Cerebellar cortex (tissue), 1 donor: ENCODE measurements at regions not wholly inside any gene's neighbourhood (a gene's known extent, or its start where the extent isn't known, plus 50 kb on each side); places are given as distances from the start of the nearest gene placed in this dataset.
"Not testable (repeated sequence)": the region's sequence is repeated elsewhere in the genome, so short reads cannot be mapped to it uniquely, and the experiment has no call there.

Experiments
- DNase-seq: peaks from one replicate; pipeline ENCODE4 v3.0.0-alpha.2; 2015; ENCODE audit warnings: low spot score

DNA sequence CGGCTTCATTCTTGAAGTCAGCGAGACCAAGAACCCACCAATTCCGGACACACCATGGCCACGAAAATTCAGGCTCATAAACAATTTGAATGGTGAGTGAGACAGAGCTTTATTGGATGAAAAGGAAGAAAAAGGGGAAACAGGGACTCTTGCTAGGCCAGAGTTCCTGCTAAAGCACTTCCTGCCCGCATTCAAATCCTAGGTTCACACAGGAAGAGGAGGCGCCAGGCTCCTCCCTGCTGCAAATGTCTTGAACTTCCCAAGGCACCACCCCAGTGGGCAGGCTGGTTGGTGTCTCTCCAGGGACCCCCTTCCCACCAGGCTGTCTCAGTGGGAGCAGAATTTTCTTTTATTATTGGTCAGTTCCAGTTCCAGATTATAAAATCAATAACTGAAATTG, 121.2 kb downstream of the FSCB start:
- DNase-seq: no peak

DNA sequence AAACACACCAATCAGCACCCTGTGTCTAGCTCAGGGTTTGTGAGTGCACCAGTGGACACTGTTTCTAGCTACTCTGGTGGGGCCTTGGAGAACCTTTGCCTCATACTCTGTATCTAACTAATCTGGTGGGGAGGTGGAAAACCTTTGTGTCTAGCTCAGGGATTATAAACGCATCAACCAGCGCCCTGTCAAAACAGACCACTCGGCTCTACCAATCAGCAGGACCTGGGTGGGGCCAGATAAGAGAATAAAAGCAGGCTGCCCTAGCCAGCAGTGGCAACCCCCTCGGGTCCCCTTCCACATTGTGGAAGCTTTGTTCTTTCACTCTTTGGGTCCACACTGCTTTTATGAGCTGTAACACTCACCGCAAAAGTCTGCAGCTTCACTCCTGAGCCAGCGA, 121.8 kb downstream of the FSCB start:
- not testable (repeated sequence) for DNase-seq

DNA sequence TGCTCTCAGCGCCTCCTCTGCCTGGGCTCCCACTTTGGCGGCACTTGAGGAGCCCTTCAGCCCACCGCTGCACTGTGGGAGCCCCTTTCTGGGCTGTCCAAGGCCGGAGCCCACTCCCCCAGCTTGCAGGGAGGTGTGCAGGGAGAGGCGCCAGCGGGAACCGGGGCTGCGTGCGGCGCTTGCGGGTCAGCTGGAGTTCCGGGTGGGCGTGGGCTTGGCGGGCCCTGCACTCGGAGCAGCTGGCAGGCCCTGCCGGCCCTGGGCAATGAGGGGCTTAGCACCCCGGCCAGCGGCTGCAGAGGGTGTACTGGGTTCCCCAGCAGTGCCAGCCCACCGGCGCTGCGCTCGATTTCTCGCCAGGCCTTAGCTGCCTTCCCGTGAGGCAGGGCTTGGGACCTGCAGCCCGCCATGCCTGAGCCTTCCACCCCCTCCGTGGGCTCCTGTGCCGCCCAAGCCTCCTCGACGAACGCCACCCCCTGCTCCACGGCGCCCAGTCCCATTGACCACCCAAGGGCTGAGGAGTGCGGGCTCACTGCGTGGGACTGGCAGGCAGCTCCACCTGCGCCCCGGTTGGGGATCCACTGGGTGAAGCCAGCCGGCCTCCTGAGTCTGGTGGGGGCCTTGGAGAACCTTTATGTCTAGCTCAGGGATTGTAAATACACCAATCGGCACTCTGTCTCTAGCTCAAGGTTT, 122.3 kb downstream of the FSCB start:
- DNase-seq: not testable (repeated sequence)

DNA sequence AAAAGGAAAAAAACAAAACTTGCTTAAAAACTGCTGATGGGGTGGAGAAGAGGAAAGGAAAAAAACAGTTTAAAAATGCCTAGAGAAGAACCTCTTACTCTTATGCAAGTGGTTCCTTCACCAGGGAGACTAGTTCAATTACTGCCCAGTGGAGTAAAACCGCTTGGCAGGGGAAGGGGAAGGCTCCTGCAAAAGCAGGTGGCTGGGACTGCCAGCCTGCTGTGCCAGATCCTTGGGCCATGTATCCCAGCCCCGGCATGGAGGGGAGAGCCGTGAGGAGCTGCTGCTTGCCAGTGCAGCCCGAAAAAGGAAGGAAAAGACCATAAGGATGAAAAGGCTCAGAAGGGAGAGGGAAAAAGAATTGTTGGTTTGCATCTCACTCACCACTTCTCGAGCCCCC, 123.0 kb downstream of the FSCB start:
- peak; percentile 40 for DNase-seq

DNA sequence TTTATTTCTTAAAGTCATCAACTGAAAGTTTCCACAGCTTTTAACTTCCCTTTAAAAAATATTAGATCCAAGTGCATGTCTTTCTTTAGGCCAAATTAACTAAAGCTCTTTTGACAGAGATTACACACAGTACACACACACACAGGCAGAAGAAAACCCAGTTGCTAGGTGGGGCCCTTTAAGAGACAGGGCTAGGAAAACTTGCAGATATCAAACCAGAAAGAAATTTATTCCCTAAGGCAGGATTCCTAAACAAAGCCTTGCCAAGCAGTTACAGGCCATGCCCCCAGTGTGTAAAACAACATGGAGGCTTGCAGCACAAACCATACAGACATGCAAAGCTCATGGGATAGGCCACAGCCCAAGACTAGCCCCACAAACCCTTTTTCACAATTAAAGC, 123.4 kb downstream of the FSCB start:
- no peak for DNase-seq

DNA sequence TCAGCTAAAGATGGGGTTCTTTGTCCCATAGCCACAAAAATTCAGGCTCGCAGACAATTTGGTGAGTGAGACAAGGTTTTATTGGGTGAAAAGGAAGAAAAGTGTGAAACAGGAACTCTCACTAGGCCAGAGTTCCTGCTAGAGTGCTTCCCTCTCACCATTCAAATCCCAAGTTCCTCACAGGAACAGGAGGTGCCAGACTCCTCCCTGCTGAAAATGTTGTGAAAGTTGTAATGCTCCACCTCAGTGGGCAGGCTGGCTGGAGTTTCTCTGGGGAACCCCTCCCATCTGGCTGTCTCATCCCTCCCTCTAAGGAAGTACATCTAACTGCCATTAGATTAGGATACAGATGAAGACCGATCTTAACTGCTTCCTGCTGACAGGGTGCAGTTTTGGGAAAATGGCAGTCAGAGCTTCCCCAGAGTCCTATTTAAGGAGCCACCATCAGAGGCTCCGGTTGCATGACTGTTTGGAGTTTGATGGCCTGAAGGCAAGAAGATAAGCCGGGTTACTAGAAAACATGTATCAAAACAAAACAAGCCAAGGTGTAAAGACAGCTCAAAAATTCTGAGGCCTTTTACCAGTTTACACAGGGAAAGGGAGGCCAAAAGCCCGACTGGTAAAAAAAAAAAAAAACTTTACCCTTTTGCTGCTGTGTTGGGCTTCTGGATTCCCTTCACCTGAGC, 127.6 kb downstream of the FSCB start:
- DNase-seq: no peak

DNA sequence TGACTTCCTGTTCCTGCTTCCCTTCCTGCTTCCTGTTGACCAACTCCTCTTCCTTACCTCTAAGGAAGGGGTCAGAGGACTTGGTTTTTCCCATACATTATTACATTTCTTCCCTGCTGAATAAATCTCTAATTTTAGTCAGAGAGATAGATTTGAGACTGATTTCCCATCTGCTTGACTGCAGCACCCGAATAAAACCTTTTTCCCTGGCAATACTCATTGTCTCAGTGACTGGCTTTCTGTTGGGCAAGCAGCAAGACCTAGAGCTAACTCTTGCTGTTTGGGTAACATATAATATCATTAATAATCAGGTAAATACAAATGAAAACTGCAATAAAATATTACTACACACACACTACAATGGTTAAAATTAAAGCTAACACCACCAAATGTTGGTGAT, 132.2 kb downstream of the FSCB start:
- DNase-seq: no peak

DNA sequence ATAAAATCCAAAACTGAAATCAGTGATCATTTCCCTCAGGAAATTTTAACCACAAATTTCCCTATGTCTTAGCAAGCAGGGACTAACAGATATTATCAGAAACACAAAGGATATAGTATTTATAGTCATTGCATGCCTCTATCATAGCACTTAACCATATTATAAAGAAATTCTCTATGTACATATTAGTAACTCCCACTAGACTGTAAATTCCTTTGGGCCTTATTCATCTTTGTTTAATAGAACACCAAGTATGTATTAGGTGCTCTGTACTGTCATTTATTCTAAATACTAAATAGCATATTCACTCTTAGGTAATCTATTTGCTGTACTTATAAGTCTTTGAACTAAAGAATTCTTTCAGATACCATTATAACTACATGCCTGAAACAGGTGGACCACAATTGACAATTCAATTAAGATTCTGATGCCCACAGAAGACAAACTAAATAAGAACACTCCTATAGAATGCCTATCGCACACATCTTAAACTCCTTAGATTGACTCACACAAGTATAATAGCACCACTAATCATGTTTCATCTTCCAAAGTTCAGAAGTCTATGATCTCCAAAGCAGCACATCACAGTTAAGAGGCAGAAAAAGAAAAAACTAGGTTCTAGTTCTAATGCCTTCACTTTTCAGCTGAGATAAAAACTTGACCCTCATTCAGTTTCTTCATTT, 134.1 kb downstream of the FSCB start:
- DNase-seq: no peak

DNA sequence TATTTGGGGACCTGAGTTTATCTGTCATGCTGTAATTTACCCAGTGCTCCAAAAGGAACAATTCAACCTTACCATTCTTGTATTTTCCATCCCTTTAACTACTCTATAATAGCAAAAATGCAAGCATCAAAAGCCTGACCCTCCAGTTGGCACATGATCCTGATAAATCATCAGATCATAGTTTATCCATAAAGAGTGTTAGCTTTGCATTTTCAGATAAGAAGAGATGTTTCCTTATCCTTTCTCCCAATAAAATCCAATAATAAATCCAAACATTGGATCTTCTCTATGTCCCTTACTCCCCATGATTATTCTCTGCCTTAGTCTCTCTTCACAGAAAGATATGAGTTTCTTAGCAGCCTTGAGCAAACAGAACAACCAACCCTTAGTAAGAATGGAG, 134.9 kb downstream of the FSCB start:
- DNase-seq: no peak

DNA sequence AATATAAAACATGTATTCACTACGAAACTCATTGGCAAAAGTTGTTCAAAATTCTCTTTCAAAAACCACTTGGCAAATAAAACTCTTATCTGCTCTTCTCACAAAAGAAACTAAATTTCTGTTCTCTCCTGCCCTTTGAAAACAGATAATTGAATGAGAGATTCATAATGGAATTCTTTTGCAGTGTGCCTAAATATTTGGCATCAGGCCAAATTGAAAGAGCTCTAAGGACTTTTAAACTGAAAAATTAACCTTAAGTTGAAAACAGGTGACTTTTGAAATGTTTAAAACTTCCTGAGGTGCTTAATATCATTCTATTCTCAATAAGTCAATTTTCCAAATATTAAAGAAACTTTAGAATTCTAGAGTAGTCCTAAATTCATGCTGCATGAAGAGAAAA, 136.4 kb downstream of the FSCB start:
- no peak for DNase-seq

DNA sequence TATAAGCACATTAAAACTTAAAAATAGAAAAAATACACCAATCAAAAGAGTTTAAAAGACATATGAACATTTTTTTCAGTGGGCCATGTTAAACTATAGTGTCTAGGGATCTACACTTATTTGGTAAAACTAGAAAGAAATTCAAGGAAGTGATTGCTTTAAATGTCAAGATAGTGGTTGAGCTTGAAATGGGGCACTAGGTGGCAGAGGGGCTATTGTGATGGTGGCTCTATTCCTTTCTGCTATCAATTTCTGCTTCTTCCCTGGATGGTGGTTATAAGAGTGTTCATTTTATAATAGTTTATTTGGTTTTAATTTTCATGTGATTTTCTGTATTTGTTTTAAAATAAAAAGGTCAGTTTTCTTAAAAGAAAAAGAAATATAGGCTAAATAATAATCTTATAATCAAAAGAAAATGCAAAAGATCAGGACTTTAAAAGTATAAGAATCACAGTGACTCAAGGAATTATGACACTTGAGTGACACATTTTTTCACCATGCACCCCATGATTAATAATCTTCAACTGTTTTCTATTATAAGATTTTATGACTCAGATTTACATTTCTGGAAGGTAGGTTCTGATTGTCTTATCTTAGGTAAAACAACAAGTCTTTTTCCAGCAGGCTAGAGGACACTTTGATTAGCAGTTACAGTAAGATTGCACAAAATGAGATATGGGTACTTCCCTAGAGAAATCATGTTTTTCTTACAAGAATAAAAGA, 137.5 kb downstream of the FSCB start:
- DNase-seq: no peak

DNA sequence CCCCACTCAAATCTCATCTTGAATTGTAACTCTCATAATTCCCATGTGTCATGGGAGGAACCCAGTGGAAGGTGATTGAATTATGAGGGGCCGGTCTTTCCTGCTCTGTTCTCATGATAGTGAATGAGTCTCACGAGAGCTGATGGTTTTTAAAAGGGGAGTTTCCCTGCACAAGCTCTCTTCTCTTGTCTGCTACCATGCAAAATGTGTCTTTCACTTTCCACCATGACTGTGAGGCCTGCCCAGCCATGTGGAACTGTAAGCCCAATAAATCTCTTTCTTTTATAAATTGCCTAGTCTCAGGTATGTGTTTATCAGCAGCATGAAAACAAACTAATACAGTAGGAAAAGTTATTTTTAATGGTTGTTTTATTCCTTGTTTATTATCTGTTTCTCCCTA, 146.0 kb downstream of the FSCB start:
- DNase-seq: no peak

DNA sequence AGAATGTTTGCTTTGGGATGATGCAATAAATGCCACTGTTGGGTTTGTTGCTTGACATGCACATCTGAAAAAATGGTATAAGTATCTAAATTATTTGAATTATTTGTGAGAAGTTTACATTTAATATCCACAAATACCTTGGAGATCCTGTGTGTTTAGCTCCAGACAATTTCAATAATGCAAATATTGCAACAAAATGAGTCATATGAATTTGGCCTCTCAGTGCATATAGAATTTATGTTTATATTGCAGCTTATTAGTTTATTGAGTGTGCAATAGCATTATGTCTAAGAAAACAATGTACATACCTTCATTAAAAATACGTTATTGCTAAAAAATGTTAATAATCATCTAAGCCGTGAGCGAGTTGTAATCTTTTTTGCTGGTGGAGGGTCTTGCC, 153.3 kb downstream of the FSCB start:
- no peak for DNase-seq

DNA sequence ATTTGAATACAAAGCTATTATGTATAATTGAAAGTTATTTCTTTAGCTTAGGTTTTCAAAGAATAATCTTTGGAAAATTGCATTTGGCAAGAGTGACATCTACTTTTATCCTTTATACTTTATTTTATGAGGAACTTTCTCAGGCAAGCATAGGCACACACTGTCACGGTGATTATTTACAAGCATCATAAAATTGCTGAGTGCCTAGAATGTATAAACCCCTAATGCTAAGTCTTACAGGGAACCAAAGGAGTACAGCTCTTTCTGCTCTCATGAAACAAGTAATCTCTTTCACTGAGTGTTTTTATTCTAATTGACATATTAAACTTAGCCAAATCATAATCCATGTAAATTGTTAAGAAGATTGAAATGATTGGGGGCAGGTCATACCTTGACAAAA, 154.9 kb downstream of the FSCB start:
- no peak for DNase-seq

DNA sequence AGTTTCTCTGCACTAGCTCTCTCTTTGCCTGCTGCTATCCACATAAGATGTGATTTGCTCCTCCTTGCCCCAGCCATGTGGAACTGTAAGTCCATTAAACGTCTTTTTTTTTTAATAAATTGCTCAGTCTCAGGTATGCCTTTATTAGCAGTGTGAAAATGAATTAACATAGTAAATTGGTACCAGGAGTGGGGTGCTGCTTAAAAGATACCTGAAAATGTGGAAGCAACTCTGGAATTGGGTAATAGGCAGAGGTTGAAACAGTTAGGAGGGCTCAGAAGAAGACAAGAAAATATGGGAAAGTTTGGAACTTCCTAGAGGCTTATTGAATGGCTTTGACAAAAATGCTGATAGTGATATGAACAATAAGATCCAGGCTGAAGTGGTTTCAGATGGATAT, 159.8 kb downstream of the FSCB start:
- no peak for DNase-seq

DNA sequence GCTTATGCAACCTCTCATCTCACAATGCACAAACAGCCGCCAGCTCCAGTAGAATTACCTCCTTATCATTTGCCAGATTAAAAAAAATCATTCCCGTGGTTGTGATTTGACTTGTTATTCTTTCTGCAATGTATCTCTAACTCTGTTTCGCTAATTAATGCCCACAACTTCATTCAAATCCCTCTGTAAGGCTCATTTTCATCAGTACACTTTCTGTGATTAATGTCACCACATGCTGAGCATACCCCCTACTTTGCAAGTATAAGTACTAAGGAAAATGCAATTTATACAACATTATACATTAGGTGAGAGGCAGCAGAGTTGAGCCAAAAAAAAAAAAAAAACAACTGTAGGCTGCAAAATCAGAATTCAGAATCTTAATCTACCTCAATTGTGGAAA, 166.0 kb downstream of the FSCB start:
- no peak for DNase-seq

DNA sequence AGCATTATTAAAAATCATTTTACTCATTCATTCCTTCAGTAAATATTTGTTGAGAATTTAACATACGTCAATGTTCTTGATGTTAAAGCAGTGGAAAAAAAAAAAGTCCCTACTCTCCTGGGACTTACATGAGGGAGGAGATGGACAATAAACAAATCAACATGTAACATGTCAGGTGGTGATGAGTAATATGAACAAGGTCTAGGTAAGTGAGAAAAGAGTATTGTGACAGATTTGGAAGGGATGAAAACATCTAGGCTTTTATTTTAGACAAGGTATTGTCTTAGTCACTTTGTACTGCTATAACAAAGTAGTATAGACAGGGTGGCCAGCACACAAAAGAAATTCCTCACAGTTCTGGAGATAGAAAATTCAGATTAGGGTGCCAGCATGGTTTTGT, 167.2 kb downstream of the FSCB start:
- no peak for DNase-seq

DNA sequence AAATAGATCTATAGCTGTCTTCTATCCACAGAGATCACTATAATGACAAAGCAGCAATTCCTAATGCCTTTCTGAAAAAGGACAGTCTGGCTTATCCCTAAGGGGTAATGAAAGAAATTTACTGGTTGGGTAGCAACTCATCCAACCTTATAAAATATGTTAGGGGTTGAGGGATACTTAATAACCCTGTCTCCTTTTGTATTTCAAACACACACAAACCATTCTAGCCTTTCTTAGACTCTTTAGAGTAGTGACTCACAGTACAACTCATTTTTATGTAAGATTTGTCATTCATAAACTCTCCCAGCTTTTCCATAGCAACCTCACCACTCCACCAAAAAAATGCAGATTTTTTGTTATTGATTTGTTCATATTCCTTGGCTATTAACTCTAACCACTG, 167.9 kb downstream of the FSCB start:
- no peak for DNase-seq

DNA sequence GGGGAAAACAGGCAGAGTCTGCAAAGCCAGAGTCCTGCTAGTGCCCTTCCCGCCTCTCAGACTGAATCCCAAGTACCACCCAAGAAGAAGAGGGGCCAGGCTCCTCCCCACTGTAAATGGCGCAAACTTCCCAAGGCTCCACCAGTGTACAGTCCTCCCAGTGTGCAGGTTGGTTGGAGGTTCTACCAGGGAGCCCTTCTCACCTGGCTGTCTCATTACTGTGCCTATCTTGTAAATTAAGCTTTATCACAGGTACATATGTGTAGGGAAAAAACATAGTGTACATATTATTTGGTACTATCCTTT, 189.7 kb downstream of the FSCB start:
- DNase-seq: no peak

DNA sequence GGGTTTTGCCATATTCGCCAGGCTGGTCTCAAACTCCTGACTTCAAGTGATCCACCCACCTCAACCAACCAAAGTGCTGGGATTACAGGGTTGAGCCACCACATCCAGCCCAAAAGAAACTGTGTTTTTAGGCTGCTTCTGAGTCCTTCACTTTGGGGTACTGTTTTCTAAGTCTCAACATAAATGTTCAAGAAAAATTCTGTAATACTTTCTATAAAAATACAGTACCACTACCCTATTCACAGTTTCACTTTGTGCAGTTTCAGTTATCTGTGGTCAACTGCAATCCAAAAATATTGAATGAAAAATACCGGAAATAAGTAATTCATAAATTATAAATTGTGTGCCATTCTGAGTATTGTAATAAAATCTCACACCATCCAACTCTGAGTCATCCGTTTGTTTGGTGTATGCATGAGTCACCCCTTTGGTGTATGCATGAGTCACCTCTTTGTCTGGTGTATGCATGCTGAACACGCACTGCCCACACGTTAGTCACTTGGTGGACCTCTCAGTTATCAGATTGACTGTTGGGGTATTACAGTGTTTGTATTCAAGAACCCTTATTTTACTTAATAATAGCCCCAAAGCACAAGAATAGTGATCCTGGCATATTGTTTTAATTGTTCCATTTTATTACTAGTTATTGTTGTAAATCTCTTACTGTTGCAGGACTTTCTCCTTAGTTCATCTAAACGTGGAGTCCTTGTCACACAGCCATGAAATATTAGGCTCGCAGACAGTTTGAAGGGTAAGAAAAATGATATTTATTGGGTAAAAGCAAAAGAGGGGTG, 190.2 kb downstream of the FSCB start:
- no peak for DNase-seq

DNA sequence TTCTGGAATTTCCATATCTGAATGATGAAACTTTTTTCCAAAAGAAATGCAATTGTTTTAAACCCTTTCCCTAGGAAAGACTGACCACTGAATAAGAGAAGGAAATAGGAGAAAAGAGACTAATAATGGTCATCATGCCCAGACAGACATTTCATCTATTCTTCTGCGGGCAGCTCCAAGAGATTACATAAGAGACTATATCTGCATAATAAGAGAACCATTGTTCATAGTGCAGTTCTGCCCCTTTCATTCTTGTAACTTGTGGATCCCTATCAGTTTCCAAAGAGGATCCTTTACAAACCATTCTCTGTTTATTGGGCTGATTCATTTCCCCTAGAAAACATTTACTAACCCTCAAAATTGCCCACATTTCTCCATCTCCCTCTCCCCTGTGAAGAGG, 197.8 kb downstream of the FSCB start:
- no peak for DNase-seq

DNA sequence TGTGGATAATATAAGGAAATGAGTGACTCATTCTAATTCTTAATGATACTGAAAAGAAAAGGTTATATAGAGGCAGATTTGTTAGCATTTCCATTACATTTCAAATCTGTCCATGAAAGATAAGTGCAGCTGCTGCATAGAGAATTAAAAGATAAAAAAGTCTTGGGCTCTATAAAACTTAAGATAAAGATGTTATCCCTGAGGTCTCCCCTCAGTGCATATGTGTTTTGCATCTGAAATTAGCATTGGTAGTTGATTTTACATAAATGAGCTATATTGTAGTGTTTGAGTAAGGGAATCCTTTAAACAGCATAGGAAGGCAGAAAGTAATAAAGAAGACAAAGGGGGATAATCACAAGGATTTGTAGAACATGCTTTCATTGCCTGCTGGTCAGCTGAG, 206.2 kb downstream of the FSCB start:
- DNase-seq: no peak
